ENCODE measurements at regions not wholly inside any gene's neighbourhood (a gene's known extent, or its start where the extent isn't known, plus 50 kb on each side); places are given as distances from the start of the nearest gene placed in this dataset.

GRCh38 chr2:104690255-104690984 is 163.5 kb upstream of the POU3F3 start:
- Histone ChIP-seq H3K4me1 (ENCODE audit: insufficient read depth, low read length) (no peaks in the 10 kb centered on the region), H2AFZ (ENCODE audit: low read length) (no peak overlapping the region), H3K4me2 (ENCODE audit: low read depth, low read length) (no peak overlapping the region), H4K20me1 (ENCODE audit: insufficient read depth, low read length) (no peaks in the 10 kb centered on the region), H3K27me3 (ENCODE audit: control insufficient read depth in 1 of 2, insufficient read depth in 2 of 2, low read length in 2 of 2) (peaks cover 4 to 23% of the 10 kb centered on the region in 2 experiments; a peak in 3 of 5 replicates), H3K9ac (ENCODE audit: insufficient read depth, low read depth, low read length) (no peak overlapping the region), H3K36me3 (replicated peaks in 1 of 2; ENCODE audit: control insufficient read depth in 1 of 2, insufficient read depth in 2 of 2, low read length in 2 of 2) (no peaks in the 10 kb centered on the region), H3K9me3 (ENCODE audit: low read length) (no peaks in the 10 kb centered on the region), H3K79me2 (ENCODE audit: insufficient read depth, low read length) (no peaks in the 10 kb centered on the region), H3K4me3 (replicated peaks in 1 of 3; ENCODE audit: insufficient read depth in 1 of 3, low read depth in 2 of 3, low read length in 3 of 3) (no peak overlapping the region), H3K27ac (ENCODE audit: extremely low read length, insufficient read depth, low read length) (no peak overlapping the region)
- intact Hi-C loops (cut with micrococcal nuclease; ENCODE audit: unreplicated experiment) (no loop called here), in situ Hi-C loops (cut with HindIII; ENCODE audit: extremely low pct_ligation_motif_present, low pct_unique_long_range_greater_than_20kb) (no loop called here)
- FAIRE-seq (no peak), DNase-seq (ENCODE audit: low spot score) (no peak), ATAC-seq (no peak)
- TF ChIP-seq DRAP1 (CRISPR knock-in tag; IDR thresholded peaks at IDR 0.05) (no peak), ZNF503 (CRISPR knock-in tag; IDR thresholded peaks at IDR 0.05) (no peak), CREB1 (IDR thresholded peaks at IDR 0.05) (peak; percentile 44; the same call in 1 of the 2 replicates), CREB1 (CRISPR knock-in tag; IDR thresholded peaks at IDR 0.05) (no peak)
- POLR2A ChIA-PET, result no interaction called here
- no TSS peak for BruUV-seq (replicated peaks)
- CTCF ChIA-PET (ENCODE audit: low intra/inter-chr PET ratio, low total read pairs), result no interaction called here
- 17% methylated on average over 7 of the region's 7 CpGs for WGBS (ENCODE audit: low lambda C conversion rate)

- no peak for DNase-seq (ENCODE audit: low spot score)
- Histone ChIP-seq H3K27ac (ENCODE audit: extremely low read length, insufficient read depth, low read length) (no peak overlapping the region), H2AFZ (ENCODE audit: low read length) (no peak overlapping the region), H3K4me2 (ENCODE audit: low read depth, low read length) (no peak overlapping the region), H3K9me3 (ENCODE audit: low read length) (no peaks in the 10 kb centered on the region), H3K36me3 (replicated peaks in 1 of 2; ENCODE audit: control insufficient read depth in 1 of 2, insufficient read depth in 2 of 2, low read length in 2 of 2) (no peaks in the 10 kb centered on the region), H3K79me2 (ENCODE audit: insufficient read depth, low read length) (no peaks in the 10 kb centered on the region), H4K20me1 (ENCODE audit: insufficient read depth, low read length) (no peaks in the 10 kb centered on the region), H3K27me3 (ENCODE audit: control insufficient read depth in 1 of 2, insufficient read depth in 2 of 2, low read length in 2 of 2) (peaks cover 0 to 19% of the 10 kb centered on the region in 2 experiments; a peak in 3 of 5 replicates), H3K9ac (ENCODE audit: insufficient read depth, low read depth, low read length) (no peak overlapping the region), H3K4me3 (replicated peaks in 1 of 3; ENCODE audit: insufficient read depth in 1 of 3, low read depth in 2 of 3, low read length in 3 of 3) (no peak overlapping the region), H3K4me1 (ENCODE audit: insufficient read depth, low read length) (no peaks in the 10 kb centered on the region)
- ChIA-PET CTCF (ENCODE audit: low intra/inter-chr PET ratio, low total read pairs) (no interaction called here), POLR2A (no interaction called here)
- 1% methylated on average over 5 of the region's 5 CpGs for WGBS (ENCODE audit: low lambda C conversion rate)
- no peak for ATAC-seq
- intact Hi-C loops (cut with micrococcal nuclease; ENCODE audit: unreplicated experiment) (no loop called here), in situ Hi-C loops (cut with HindIII; ENCODE audit: extremely low pct_ligation_motif_present, low pct_unique_long_range_greater_than_20kb) (no loop called here)
- no TSS peak for BruUV-seq (replicated peaks)
- no peak for FAIRE-seq
- no peak for TF ChIP-seq GFI1 (CRISPR knock-in tag; IDR thresholded peaks at IDR 0.05; ENCODE audit: borderline replicate concordance)
- TF ChIP-seq ZNF83 (CRISPR knock-in tag; IDR thresholded peaks at IDR 0.05; ENCODE audit: borderline replicate concordance), result no peak
- TF ChIP-seq HCFC1 (IDR thresholded peaks at IDR 0.05; ENCODE audit: low read depth, low read length), result no peak
- no peak for TF ChIP-seq NR0B2 (CRISPR knock-in tag; IDR thresholded peaks at IDR 0.05)
- no peak for TF ChIP-seq ZNF773 (CRISPR knock-in tag; IDR thresholded peaks at IDR 0.05; ENCODE audit: borderline replicate concordance)
- no peak for TF ChIP-seq DNMT1 (CRISPR knock-in tag; IDR thresholded peaks at IDR 0.05)
- TF ChIP-seq MYC (CRISPR knock-in tag; IDR thresholded peaks at IDR 0.05; ENCODE audit: borderline replicate concordance), result no peak
- peak; percentile 80 for TF ChIP-seq CREB1 (IDR thresholded peaks at IDR 0.05)
- no peak for TF ChIP-seq CREB1 (CRISPR knock-in tag; IDR thresholded peaks at IDR 0.05)
- no peak for TF ChIP-seq ARHGAP35 (CRISPR knock-in tag; IDR thresholded peaks at IDR 0.05; ENCODE audit: borderline replicate concordance)
- TF ChIP-seq ATF7 (IDR thresholded peaks at IDR 0.05), result peak; percentile 96
- TF ChIP-seq ATF7 (CRISPR knock-in tag; IDR thresholded peaks at IDR 0.05), result no peak
- TF ChIP-seq PHF5A (CRISPR knock-in tag; IDR thresholded peaks at IDR 0.05; ENCODE audit: low read depth, unreplicated experiment), result no peak
- no peak for TF ChIP-seq YEATS4 (CRISPR knock-in tag; IDR thresholded peaks at IDR 0.05; ENCODE audit: borderline replicate concordance)
- no peak for TF ChIP-seq ZNF34 (CRISPR knock-in tag; IDR thresholded peaks at IDR 0.05; ENCODE audit: borderline replicate concordance)
These were observed 155.6 kb upstream of the POU3F3 start for GRCh38 chr2:104698276-104698675.

Measured in HepG2 (cell line).